ENCODE measurements at regions not wholly inside any gene's neighbourhood (a gene's known extent, or its start where the extent isn't known, plus 50 kb on each side); places are given as distances from the start of the nearest gene placed in this dataset.

DNA sequence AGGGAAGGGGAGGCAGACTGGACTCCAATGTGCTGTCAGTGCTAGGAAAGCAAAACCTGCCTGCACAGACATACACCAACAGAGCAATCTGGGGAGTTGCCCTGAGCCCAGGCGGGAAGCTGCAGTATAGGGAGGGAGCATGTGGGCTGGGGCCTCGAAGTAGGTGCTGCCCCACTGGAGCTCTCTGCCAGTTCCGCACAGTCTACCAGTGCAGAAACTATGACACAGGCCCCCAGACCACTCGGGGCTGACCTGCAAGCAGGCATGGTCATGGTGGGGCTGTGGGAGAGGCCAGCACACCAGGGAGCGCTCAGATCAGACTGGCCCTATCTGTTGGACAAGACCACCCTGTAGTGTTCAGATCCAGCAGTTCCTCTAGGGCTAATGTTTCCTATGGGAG is 344.1 kb upstream of the TRAM1L1 start:
- TF ChIP-seq, protein P1, sequence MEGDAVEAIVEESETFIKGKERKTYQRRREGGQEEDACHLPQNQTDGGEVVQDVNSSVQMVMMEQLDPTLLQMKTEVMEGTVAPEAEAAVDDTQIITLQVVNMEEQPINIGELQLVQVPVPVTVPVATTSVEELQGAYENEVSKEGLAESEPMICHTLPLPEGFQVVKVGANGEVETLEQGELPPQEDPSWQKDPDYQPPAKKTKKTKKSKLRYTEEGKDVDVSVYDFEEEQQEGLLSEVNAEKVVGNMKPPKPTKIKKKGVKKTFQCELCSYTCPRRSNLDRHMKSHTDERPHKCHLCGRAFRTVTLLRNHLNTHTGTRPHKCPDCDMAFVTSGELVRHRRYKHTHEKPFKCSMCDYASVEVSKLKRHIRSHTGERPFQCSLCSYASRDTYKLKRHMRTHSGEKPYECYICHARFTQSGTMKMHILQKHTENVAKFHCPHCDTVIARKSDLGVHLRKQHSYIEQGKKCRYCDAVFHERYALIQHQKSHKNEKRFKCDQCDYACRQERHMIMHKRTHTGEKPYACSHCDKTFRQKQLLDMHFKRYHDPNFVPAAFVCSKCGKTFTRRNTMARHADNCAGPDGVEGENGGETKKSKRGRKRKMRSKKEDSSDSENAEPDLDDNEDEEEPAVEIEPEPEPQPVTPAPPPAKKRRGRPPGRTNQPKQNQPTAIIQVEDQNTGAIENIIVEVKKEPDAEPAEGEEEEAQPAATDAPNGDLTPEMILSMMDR (IDR thresholded peaks at IDR 0.05 in 4 of 5, conservative IDR thresholded peaks at IDR 0.05 in 1 of 5) = no peak
- TF ChIP-seq POLR2A (IDR thresholded peaks at IDR 0.05) = no peak

Data from gastrocnemius medialis (tissue), 4 donors.